HCT116 (cell line): ENCODE measurements at regions not wholly inside any gene's neighbourhood (a gene's known extent, or its start where the extent isn't known, plus 50 kb on each side); places are given as distances from the start of the nearest gene placed in this dataset.
A peak's percentile ranks its signal among the peaks of the same experiment; 100 is the strongest.

Source experiments
- ATAC-seq: fragments of 200-7000 bp; cut with Tn5 transposase; 2 replicates; pipeline ENCODE4 v1.9.1; 2020; ENCODE audit warnings: mild to moderate bottlenecking, moderate library complexity
- BruUV-seq: library from RNA; stranded (reverse); fragments of 400-500 nt; replicated peaks from 2 replicates; lab custom pipeline; 2021; lab: Mats Ljungman, UMichigan
- CTCF ChIA-PET: fragments of 300-600 bp; sonication (Branson Sonifier 250); formaldehyde crosslinking; loops from one replicate; lab custom pipeline; 2021; ENCODE audit warnings: antibody characterized with exemption; lab: Charles Lee
- POLR2A ChIA-PET: fragments of 300-600, 350-600 bp; sonication (Branson Sonifier 250); formaldehyde crosslinking; loops from one replicate; lab custom pipeline; 2021; ENCODE audit warnings: antibody characterized with exemption; lab: Charles Lee
- RAD21 ChIA-PET, 2 experiments: fragments of 300-600 bp; sonication (Branson Sonifier 250); formaldehyde crosslinking; loops; one replicate each; lab custom pipeline; 2023; ENCODE audit warnings: low total read pairs in 2 of 2; ENCODE audit not compliant: uncharacterized antibody in 2 of 2, unreplicated experiment in 2 of 2, low non-redundant PET in 1 of 2; lab: Charles Lee
- DNase-seq: peaks from one replicate; pipeline ENCODE4 v3.0.0-alpha.2; 2010; ENCODE audit warnings: low read depth, low spot score
- H2AFZ ChIP-seq: fragments of 200-600 bp; shearing (Covaris generic), sonication (generic); 2 replicates; pipeline ENCODE4 v1.6.1; 2017; ENCODE audit warnings: low read depth, mixed run types, mixed read lengths, antibody characterized with exemption, low read length; ENCODE audit not compliant: poor library complexity, severe bottlenecking
- H3K27ac ChIP-seq: 2 replicates; pipeline ENCODE4 v1.5.1; 2012; ENCODE audit warnings: low read depth, low read length
- H3K27me3 ChIP-seq: fragments of 200-600 bp; sonication (generic); 2 replicates; pipeline ENCODE4 v1.6.1; 2016; ENCODE audit warnings: mixed run types, low read length, mixed read lengths; ENCODE audit not compliant: insufficient read depth
- H3K36me3 ChIP-seq, 2 experiments: fragments of 200-500 bp in 1 of 2; fragments of 200-600 bp in 1 of 2; sonication (Bioruptor generic) in 1 of 2; sonication (generic) in 1 of 2; 2 replicates each; pipeline versions ENCODE4 v1.5.1 to v1.6.1; 2014 to 2016; ENCODE audit warnings: low read length in 2 of 2, inconsistent platforms in 1 of 2, mixed read lengths in 1 of 2, mixed run types in 1 of 2; ENCODE audit not compliant: insufficient read depth in 2 of 2, control insufficient read depth in 1 of 2
- H3K4me1 ChIP-seq, 2 experiments: fragments of 200-600 bp in 1 of 2; sonication (generic) in 1 of 2; 2 replicates each; pipeline versions ENCODE4 v1.5.1 to v1.6.1; 2012 to 2017; ENCODE audit warnings: low read length in 2 of 2, inconsistent platforms in 1 of 2, mild to moderate bottlenecking in 1 of 2, mixed read lengths in 1 of 2, mixed run types in 1 of 2, moderate library complexity in 1 of 2; ENCODE audit not compliant: insufficient read depth in 2 of 2, control insufficient read depth in 1 of 2
- H3K4me2 ChIP-seq: fragments of 200-600 bp; sonication (generic); 2 replicates; pipeline ENCODE4 v1.6.1; 2017; ENCODE audit warnings: mixed run types, low read length, mixed read lengths
- H3K4me3 ChIP-seq, 2 experiments: fragments of 200-600 bp in 1 of 2; sonication (generic) in 1 of 2; replicated peaks in 1 of 2; 2 replicates each; pipeline ENCODE4 v1.5.1; 2011 to 2016; ENCODE audit warnings: low read length in 2 of 2, control low read depth in 1 of 2, low read depth in 1 of 2, mild to moderate bottlenecking in 1 of 2, mixed read lengths in 1 of 2, mixed run types in 1 of 2
- H3K79me2 ChIP-seq: fragments of 200-600 bp; sonication (generic); 2 replicates; pipeline ENCODE4 v1.6.1; 2017; ENCODE audit warnings: mild to moderate bottlenecking, mixed run types, low read length, moderate library complexity, mixed read lengths; ENCODE audit not compliant: insufficient read depth
- H3K9ac ChIP-seq: fragments of 200-600 bp; sonication (generic); 2 replicates; pipeline ENCODE4 v1.6.1; 2016; ENCODE audit warnings: low read length, mixed read lengths
- H3K9me2 ChIP-seq: fragments of 200-600 bp; sonication (generic), shearing (Covaris generic); 2 replicates; pipeline ENCODE4 v1.6.1; 2017; ENCODE audit warnings: mixed run types, mild to moderate bottlenecking, moderate library complexity; ENCODE audit not compliant: insufficient read depth
- H3K9me3 ChIP-seq, 2 experiments: fragments of 200-500 bp in 1 of 2; fragments of 200-600 bp in 1 of 2; sonication (Bioruptor generic) in 1 of 2; sonication (generic) in 1 of 2; 2 replicates each; pipeline ENCODE4 v1.6.1; 2014 to 2017; ENCODE audit warnings: low read length in 2 of 2, mixed read lengths in 2 of 2, inconsistent platforms in 1 of 2, low read depth in 1 of 2, mild to moderate bottlenecking in 1 of 2, mixed run types in 1 of 2, moderate library complexity in 1 of 2; ENCODE audit not compliant: control insufficient read depth in 1 of 2, insufficient read depth in 1 of 2
- H4K20me1 ChIP-seq: fragments of 200-600 bp; sonication (generic), shearing (Covaris generic); 2 replicates; pipeline ENCODE4 v1.6.1; 2017; ENCODE audit warnings: mixed run types, mild to moderate bottlenecking, moderate library complexity; ENCODE audit not compliant: insufficient read depth
- ATF3 ChIP-seq: IDR thresholded peaks from 2 replicates; pipeline ENCODE4 v1.6.1; 2012
- CBX3 ChIP-seq: IDR thresholded peaks from 2 replicates; pipeline ENCODE4 v1.6.1; 2012; ENCODE audit warnings: low read depth
- CEBPB ChIP-seq: IDR thresholded peaks from 2 replicates; pipeline ENCODE4 v1.6.1; 2012; ENCODE audit warnings: low read depth
- CTCF ChIP-seq, 3 experiments: fragments of 200-600 bp in 1 of 3; sonication (generic) in 1 of 3; IDR thresholded peaks in 2 of 3; conservative IDR thresholded peaks in 1 of 3; 2 replicates each; pipeline ENCODE4 v1.5.1; 2012 to 2017; ENCODE audit warnings: low read depth in 2 of 3, low read length in 2 of 3, antibody characterized with exemption in 1 of 3, borderline replicate concordance in 1 of 3, control low read depth in 1 of 3, mild to moderate bottlenecking in 1 of 3, mixed read lengths in 1 of 3, mixed run types in 1 of 3, moderate library complexity in 1 of 3; ENCODE audit not compliant: insufficient read depth in 1 of 3
- EGR1 ChIP-seq: IDR thresholded peaks from 2 replicates; pipeline ENCODE4 v1.6.1; 2012; ENCODE audit warnings: low read depth
- FOSL1 ChIP-seq: IDR thresholded peaks from 2 replicates; pipeline ENCODE4 v1.6.1; 2012; ENCODE audit warnings: low read depth
- JUND ChIP-seq: IDR thresholded peaks from 2 replicates; pipeline ENCODE4 v1.6.1; 2012
- MAX ChIP-seq: IDR thresholded peaks from 2 replicates; pipeline ENCODE4 v1.6.1; 2012
- POLR2A ChIP-seq: IDR thresholded peaks from 2 replicates; pipeline ENCODE4 v1.7.0; 2011; ENCODE audit warnings: borderline replicate concordance; ENCODE audit not compliant: insufficient read depth, insufficient read length; ENCODE audit errors: extremely low read depth
- POLR2AphosphoS5 ChIP-seq: IDR thresholded peaks from 2 replicates; pipeline ENCODE4 v1.6.1; 2011; ENCODE audit warnings: mild to moderate bottlenecking, low read depth, low read length, moderate library complexity
- RAD21 ChIP-seq: IDR thresholded peaks from 2 replicates; pipeline ENCODE4 v1.6.1; 2012; ENCODE audit warnings: low read depth, mild to moderate bottlenecking
- SP1 ChIP-seq: IDR thresholded peaks from 2 replicates; pipeline ENCODE4 v1.6.1; 2012; ENCODE audit warnings: low read depth
- SRF ChIP-seq: IDR thresholded peaks from 2 replicates; pipeline ENCODE4 v1.6.1; 2012; ENCODE audit warnings: low read depth
- TCF7L2 ChIP-seq: IDR thresholded peaks from 2 replicates; pipeline ENCODE4 v1.7.0; 2011; ENCODE audit warnings: borderline replicate concordance, inconsistent platforms; ENCODE audit not compliant: insufficient read depth, insufficient read length; ENCODE audit errors: extremely low read depth
- ZFX ChIP-seq: fragments of 450-650 bp; IDR thresholded peaks from 2 replicates; pipeline ENCODE4 v1.6.1; 2017
- intact Hi-C: fragments of 100-400 bp; cut with micrococcal nuclease; formaldehyde crosslinking; loops from 2 replicates; pipeline ENCODE4 v1.10.0; 2022

- no peak for DNase-seq
- Histone ChIP-seq H3K36me3 (no peaks in the 10 kb centered on the region; a peak in 1 of 4 replicates), H3K9me2 (no peaks in the 10 kb centered on the region), H3K79me2 (no peaks in the 10 kb centered on the region), H3K27ac (peak overlapping the region; percentile 86)
- intact Hi-C loops, result loop anchor here (5.0 to 10.0 kb wide), 3 partner anchors 208 to 380 kb away; no protein-coding TSS in a partner anchor
- peak; percentile 31; the same call in 1 of the 2 replicates for TF ChIP-seq JUND
- TF ChIP-seq FOSL1, result peak; percentile 34; the same call in 1 of the 2 replicates
- TF ChIP-seq POLR2A, result no peak
- 0 out of 2 replicates have a peak, but pooled peaks have one; percentile 12 for TF ChIP-seq POLR2AphosphoS5
- TF ChIP-seq RAD21, result 0 out of 2 replicates have a peak, but pooled peaks have one; percentile 1
- TF ChIP-seq, all 23 proteins: peak for 4
- ATAC-seq, result 0 out of 2 replicates have a peak, but pooled peaks have one; percentile 18
- Histone ChIP-seq H3K4me2 (peak overlapping the region; percentile 64), H2AFZ (peak overlapping the region; percentile 32), H3K4me1 (peaks cover 72 to 75% of the 10 kb centered on the region in 2 experiments), H3K9me3 (no peaks in the 10 kb centered on the region), H3K9ac (peak overlapping the region; percentile 53), H3K4me3 (0 out of 4 replicates have a peak overlapping the region, but pooled peaks of 1 of the 2 experiments have one; percentile 4), H3K27me3 (no peaks in the 10 kb centered on the region), H4K20me1 (no peaks in the 10 kb centered on the region)
- POLR2A ChIA-PET, result no interaction called here
- RAD21 ChIA-PET, result no interaction called here
- BruUV-seq, result no TSS peak
- CTCF ChIA-PET, result no interaction called here
These were observed 374.6 kb downstream of the IRS1 start for GRCh38 chr2:226424971-226425370.

- peaks cover 61% of the 10 kb centered on the region in 2 experiments for H3K4me1 ChIP-seq
- H2AFZ ChIP-seq, result peak overlapping the region; percentile 37
- no peaks in the 10 kb centered on the region for H4K20me1 ChIP-seq
- no peak for DNase-seq
- ATAC-seq, result peak; percentile 57
- peak overlapping the region; percentile 86 for H3K27ac ChIP-seq
- peak overlapping the region; percentile 64 for H3K4me2 ChIP-seq
- no peaks in the 10 kb centered on the region for H3K79me2 ChIP-seq
- H3K9me2 ChIP-seq, result no peaks in the 10 kb centered on the region
- H3K9me3 ChIP-seq, result no peaks in the 10 kb centered on the region
- H3K36me3 ChIP-seq, result peaks cover 0 to 6% of the 10 kb centered on the region in 2 experiments; a peak in 1 of 4 replicates
- TF ChIP-seq FOSL1 (no peak), POLR2AphosphoS5 (peak; percentile 19; the same call in 1 of the 2 replicates), ATF3 (no peak), TCF7L2 (no peak), SRF (no peak), CBX3 (0 out of 2 replicates have a peak, but pooled peaks have one; percentile 50), CEBPB (peak; percentile 24), MAX (0 out of 2 replicates have a peak, but pooled peaks have one; percentile 45), SP1 (peak; percentile 46; the same call in 1 of the 2 replicates), EGR1 (no peak), ZFX (no peak), CTCF (IDR thresholded peaks at IDR 0.05 in 2 of 3, conservative IDR thresholded peaks at IDR 0.05 in 1 of 3; ENCODE audit: borderline replicate concordance in 1 of 3, insufficient read depth in 1 of 3, low read depth in 2 of 3, low read length in 2 of 3) (no peak)
- TF ChIP-seq, all 23 proteins: peak for 5
- no TSS peak for BruUV-seq
- ChIA-PET RAD21 (no interaction called here), POLR2A (no interaction called here), CTCF (no interaction called here)
- intact Hi-C loops, result loop anchor here (10.0 kb wide), 1 partner anchor 381 kb away; no protein-coding TSS in a partner anchor
- H3K27me3 ChIP-seq, result no peaks in the 10 kb centered on the region
- H3K9ac ChIP-seq, result peak overlapping the region; percentile 53
- peak overlapping the region in 1 of 2 experiments; percentile 35; a peak in 2 of 4 replicates for H3K4me3 ChIP-seq
These were observed 376.1 kb downstream of the IRS1 start for GRCh38 chr2:226423498-226423960.
